Ishikawa (cell line): ENCODE measurements at regions not wholly inside any gene's neighbourhood (a gene's known extent, or its start where the extent isn't known, plus 50 kb on each side); places are given as distances from the start of the nearest gene placed in this dataset.

Experiments
- CEBPB ChIP-seq: IDR thresholded peaks from 2 replicates; pipeline ENCODE4 v1.6.1; 2012
- CREB1 ChIP-seq: IDR thresholded peaks from 2 replicates; pipeline ENCODE4 v1.6.1; 2012; ENCODE audit warnings: low read depth
- EGR1 ChIP-seq: IDR thresholded peaks from 2 replicates; pipeline ENCODE4 v1.6.1; 2012
- EP300 ChIP-seq: IDR thresholded peaks from 2 replicates; pipeline ENCODE4 v1.6.1; 2012; ENCODE audit warnings: borderline replicate concordance
- FOXM1 ChIP-seq: IDR thresholded peaks from 2 replicates; pipeline ENCODE4 v1.6.1; 2012; ENCODE audit warnings: low read depth, borderline replicate concordance
- MAX ChIP-seq: IDR thresholded peaks from 2 replicates; pipeline ENCODE4 v1.6.1; 2012
- NFIC ChIP-seq: IDR thresholded peaks from 2 replicates; pipeline ENCODE4 v1.6.1; 2012
- RAD21 ChIP-seq: IDR thresholded peaks from 2 replicates; pipeline ENCODE4 v1.6.1; 2012; ENCODE audit warnings: low read depth
- REST ChIP-seq: IDR thresholded peaks from 2 replicates; pipeline ENCODE4 v1.6.1; 2012; ENCODE audit warnings: low read depth, mild to moderate bottlenecking
- TAF1 ChIP-seq: IDR thresholded peaks from 2 replicates; pipeline ENCODE4 v1.6.1; 2012; ENCODE audit warnings: low read depth, mild to moderate bottlenecking
- TCF12 ChIP-seq: IDR thresholded peaks from 2 replicates; pipeline ENCODE4 v1.6.1; 2012; ENCODE audit warnings: low read depth
- TEAD4 ChIP-seq: IDR thresholded peaks from 2 replicates; pipeline ENCODE4 v1.6.1; 2012
- USF1 ChIP-seq: IDR thresholded peaks from 2 replicates; pipeline ENCODE4 v1.6.1; 2012
- YY1 ChIP-seq: IDR thresholded peaks from 2 replicates; pipeline ENCODE4 v1.6.1; 2012; ENCODE audit warnings: low read depth
- ZBTB7A ChIP-seq: IDR thresholded peaks from 2 replicates; pipeline ENCODE4 v1.6.1; 2012; ENCODE audit warnings: low read depth

- no peak for TF ChIP-seq FOXM1
- no peak for TF ChIP-seq TEAD4
- TF ChIP-seq EGR1: no peak
Observed at GRCh38 chr10:89981891-89982290, 280.5 kb downstream of the KIF20B start.

- TF ChIP-seq NFIC (no peak), YY1 (no peak), EP300 (no peak), ZBTB7A (no peak), CEBPB (no peak), RAD21 (no peak), USF1 (no peak), TEAD4 (no peak), FOXM1 (no peak), TAF1 (no peak), CREB1 (no peak)
Observed at GRCh38 chr10:89985446-89985845, 284.1 kb downstream of the KIF20B start.

- no peak for TF ChIP-seq YY1
- no peak for TF ChIP-seq MAX
- no peak for TF ChIP-seq CREB1
- TF ChIP-seq TCF12: no peak
- no peak for TF ChIP-seq USF1
- TF ChIP-seq NFIC: no peak
- no peak for TF ChIP-seq REST
- TF ChIP-seq EP300: no peak
- no peak for TF ChIP-seq FOXM1
- TF ChIP-seq RAD21: no peak
- no peak for TF ChIP-seq CEBPB
- no peak for TF ChIP-seq TAF1
- no peak for TF ChIP-seq ZBTB7A
- TF ChIP-seq EGR1: no peak
- TF ChIP-seq TEAD4: no peak
Observed at GRCh38 chr10:89992575-89992974, 291.2 kb downstream of the KIF20B start.

GRCh38 chr10:90007226-90007625, 305.8 kb downstream of the KIF20B start:
- TF ChIP-seq ZBTB7A (no peak), CREB1 (no peak), TAF1 (no peak), EP300 (no peak), TCF12 (no peak), USF1 (no peak), MAX (no peak), EGR1 (no peak), CEBPB (no peak), REST (no peak), FOXM1 (no peak), YY1 (no peak), RAD21 (no peak), NFIC (no peak), TEAD4 (no peak)

GRCh38 chr10:90018819-90019218, 317.4 kb downstream of the KIF20B start:
- no peak for TF ChIP-seq CREB1
- no peak for TF ChIP-seq NFIC
- no peak for TF ChIP-seq USF1
- TF ChIP-seq MAX: no peak
- no peak for TF ChIP-seq TCF12
- no peak for TF ChIP-seq TAF1
- no peak for TF ChIP-seq RAD21
- no peak for TF ChIP-seq CEBPB
